GM10248 (cell line): ENCODE measurements at regions not wholly inside any gene's neighbourhood (a gene's known extent, or its start where the extent isn't known, plus 50 kb on each side); places are given as distances from the start of the nearest gene placed in this dataset.

Source experiments
- CTCF ChIA-PET: fragments of 300-600 bp; sonication (Branson Sonifier 250); formaldehyde crosslinking; extraction: SDS; loops from one replicate; lab custom pipeline; 2021; ENCODE audit warnings: antibody characterized with exemption; lab: Yijun Ruan, JAX
- POLR2A ChIA-PET: fragments of 350-650 bp; sonication (Branson Sonifier 250); formaldehyde crosslinking; extraction: SDS; loops from one replicate; lab custom pipeline; 2020; ENCODE audit warnings: antibody characterized with exemption; lab: Yijun Ruan, JAX
- DNase-seq: peaks from one replicate; pipeline ENCODE4 v3.0.0; 2012; ENCODE audit errors: extremely low spot score
- TF ChIP-seq, protein P1 (sequence below): IDR thresholded peaks from 2 replicates; pipeline ENCODE4 v1.5.1; 2012; ENCODE audit warnings: mild to moderate bottlenecking, low read depth; ENCODE audit errors: extremely low read depth, missing control alignments, control extremely low read depth

DNA sequence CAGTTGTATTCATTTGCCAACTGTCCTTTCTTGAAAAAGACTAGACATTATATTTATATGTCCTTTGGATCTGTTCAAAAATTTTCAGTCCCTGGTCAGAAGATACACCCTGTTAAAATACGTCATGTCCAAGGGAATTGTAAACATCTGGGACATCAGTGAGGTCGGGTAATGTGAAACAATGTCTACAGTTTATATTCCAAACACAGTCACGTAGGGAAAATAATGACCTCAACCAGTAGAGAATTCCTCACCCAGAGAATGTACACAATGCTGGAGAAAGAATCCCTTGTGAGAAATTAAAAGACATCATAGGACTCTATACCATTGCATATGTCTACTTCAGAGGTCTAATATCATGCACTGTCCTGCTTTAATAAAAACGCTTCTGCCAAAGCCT, 888.0 kb upstream of the CHAC2 start:
- CTCF ChIA-PET, result no interaction called here

DNA sequence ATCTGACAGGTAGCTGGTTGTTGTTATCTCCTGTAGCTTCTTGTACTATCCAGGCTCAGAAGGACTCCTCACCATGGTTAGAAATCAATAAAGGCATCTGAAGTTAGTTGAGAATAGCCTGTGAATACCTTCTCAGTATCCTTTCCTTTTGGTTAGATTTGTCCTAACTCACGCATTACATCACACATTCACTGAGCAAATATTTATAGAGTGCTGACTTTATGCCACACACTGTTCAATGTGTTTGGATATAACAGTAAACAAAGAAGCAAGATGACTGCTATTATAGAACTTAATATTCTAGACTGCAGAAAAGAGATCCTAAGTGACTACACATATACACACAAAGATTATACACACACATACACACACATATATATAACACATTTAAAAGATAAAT, 889.9 kb upstream of the CHAC2 start:
- CTCF ChIA-PET, result no interaction called here

More for the DNA sequence above, 888.0 kb upstream of the CHAC2 start:
- no peak for DNase-seq
- POLR2A ChIA-PET, result no interaction called here
- TF ChIP-seq, protein P1, sequence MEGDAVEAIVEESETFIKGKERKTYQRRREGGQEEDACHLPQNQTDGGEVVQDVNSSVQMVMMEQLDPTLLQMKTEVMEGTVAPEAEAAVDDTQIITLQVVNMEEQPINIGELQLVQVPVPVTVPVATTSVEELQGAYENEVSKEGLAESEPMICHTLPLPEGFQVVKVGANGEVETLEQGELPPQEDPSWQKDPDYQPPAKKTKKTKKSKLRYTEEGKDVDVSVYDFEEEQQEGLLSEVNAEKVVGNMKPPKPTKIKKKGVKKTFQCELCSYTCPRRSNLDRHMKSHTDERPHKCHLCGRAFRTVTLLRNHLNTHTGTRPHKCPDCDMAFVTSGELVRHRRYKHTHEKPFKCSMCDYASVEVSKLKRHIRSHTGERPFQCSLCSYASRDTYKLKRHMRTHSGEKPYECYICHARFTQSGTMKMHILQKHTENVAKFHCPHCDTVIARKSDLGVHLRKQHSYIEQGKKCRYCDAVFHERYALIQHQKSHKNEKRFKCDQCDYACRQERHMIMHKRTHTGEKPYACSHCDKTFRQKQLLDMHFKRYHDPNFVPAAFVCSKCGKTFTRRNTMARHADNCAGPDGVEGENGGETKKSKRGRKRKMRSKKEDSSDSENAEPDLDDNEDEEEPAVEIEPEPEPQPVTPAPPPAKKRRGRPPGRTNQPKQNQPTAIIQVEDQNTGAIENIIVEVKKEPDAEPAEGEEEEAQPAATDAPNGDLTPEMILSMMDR, result no peak

DNA sequence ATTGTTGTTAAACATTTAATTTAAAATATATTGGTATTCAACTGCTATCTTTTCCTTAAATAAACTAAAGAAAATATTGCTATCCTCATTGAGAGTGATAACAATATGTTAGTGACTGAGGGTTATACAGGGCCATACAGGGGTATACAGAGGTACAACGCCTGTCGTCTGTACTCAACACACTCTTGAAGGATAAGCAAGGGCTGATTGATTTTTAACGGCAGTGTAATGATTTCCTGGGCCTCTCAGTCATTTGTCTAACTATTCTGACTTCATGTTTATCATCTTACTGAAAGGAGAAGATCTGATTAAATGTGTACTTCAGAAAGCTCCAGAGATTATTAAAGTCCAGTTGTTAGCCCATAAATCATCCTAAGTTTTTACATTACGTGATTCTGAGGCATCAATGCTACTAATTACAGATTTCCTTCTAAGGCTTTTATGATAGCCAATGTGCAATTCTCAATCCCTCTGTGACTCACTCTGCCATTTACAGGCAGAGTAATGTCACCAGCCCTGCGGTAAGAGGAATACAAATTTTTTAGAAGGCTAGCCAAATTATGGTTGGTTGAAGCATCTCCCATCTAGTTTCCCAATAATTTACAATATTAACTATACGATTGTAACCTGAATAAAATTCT, 893.0 kb upstream of the CHAC2 start:
- TF ChIP-seq, protein P1, result no peak
- POLR2A ChIA-PET, result no interaction called here
- no peak for DNase-seq
- CTCF ChIA-PET, result no interaction called here

More for the DNA sequence above, 889.9 kb upstream of the CHAC2 start:
- POLR2A ChIA-PET, result no interaction called here
- no peak for DNase-seq
- TF ChIP-seq, protein P1, result no peak

DNA sequence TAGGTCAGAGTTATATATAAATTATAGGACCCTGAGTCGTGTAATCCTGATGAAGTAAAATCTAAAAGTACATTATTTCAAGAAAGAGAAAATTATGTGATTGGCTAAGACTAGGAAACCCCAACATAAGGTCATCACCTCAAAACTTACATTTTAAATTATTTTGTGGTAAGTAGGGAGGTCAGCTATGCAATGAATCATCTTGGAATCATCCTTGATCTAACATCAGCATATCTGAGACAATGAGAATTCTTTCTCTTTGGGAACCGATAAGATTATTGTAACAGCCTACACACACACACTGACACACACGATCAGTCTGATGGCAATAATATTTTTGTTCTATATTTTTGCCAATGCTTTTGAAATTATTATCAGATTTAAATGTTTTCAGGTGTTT, 904.8 kb upstream of the CHAC2 start:
- TF ChIP-seq, protein P1, result no peak
- ChIA-PET CTCF (no interaction called here), POLR2A (no interaction called here)
- DNase-seq, result no peak

DNA sequence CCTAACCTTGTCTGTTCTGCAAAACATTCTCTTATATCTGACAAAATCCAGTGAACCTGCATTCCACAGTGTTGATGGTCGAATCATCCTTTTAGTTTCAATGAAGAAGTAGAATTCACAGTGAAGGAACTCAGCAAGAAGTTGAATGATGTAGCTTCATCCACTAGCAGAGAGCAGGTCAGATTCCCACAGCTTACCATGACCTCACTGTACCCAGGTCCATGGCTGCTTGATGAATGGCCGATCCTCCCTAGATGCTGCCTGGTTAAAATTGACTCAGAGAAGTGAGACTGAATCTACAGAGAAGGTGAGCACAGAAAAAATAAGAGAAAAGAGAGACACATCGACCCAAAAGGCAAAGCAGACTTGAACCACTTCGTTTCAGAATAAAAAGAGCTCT, 906.0 kb upstream of the CHAC2 start:
- CTCF ChIA-PET, result interaction anchor here (1.0 kb wide), 1 partner anchor 27 kb away, joined by 3 read pairs; no protein-coding TSS in a partner anchor
- POLR2A ChIA-PET, result no interaction called here
- TF ChIP-seq, protein P1, result no peak
- DNase-seq, result no peak

DNA sequence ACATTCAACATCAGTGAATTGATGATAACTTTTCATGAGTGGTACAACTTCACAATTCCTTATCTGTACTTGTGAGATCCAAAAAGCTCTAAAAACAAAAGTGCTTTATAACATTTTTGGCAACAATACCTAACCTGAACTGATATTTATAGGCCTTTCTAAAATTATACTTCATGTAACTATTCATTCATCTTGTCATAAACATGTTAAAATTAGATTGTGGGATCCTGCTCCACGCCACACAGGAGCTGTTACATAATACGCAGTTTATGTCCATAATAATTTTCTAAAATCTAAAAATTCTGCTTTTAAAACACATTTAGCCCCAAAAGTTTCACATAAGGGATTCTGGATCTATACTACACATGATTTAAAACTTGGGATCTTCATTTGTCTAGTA, 908.5 kb upstream of the CHAC2 start:
- ChIA-PET POLR2A (no interaction called here), CTCF (interaction anchor here (0.9 kb wide), 1 partner anchor 19 kb away, joined by 3 read pairs; no protein-coding TSS in a partner anchor)
- DNase-seq, result no peak
- TF ChIP-seq, protein P1, result no peak
